ENCODE measurements at regions not wholly inside any gene's neighbourhood (a gene's known extent, or its start where the extent isn't known, plus 50 kb on each side); places are given as distances from the start of the nearest gene placed in this dataset.

- Histone ChIP-seq H3K9me3 (replicated peaks; ENCODE audit: control insufficient read depth, insufficient read depth, low read length) (peaks cover 6% of the 10 kb centered on the region), H3K27ac (ENCODE audit: insufficient read depth, low read depth, low read length) (no peak overlapping the region), H2AFZ (ENCODE audit: low read depth, low read length) (no peak overlapping the region), H3K9me1 (replicated peaks; ENCODE audit: control insufficient read depth, extremely low read depth, insufficient read depth, low read length) (no peaks in the 10 kb centered on the region), H4K20me1 (replicated peaks; ENCODE audit: control insufficient read depth, extremely low read depth, insufficient read depth, low read length) (no peaks in the 10 kb centered on the region), H3K9ac (replicated peaks; ENCODE audit: extremely low read depth, insufficient read depth, low read length) (no peak overlapping the region), H3K4me2 (ENCODE audit: insufficient read depth, low read length) (no peak overlapping the region), H3K79me2 (ENCODE audit: control insufficient read depth, insufficient read depth, low read length) (no peaks in the 10 kb centered on the region), H3K4me3 (replicated peaks in 1 of 3; ENCODE audit: insufficient read depth in 1 of 3, low read depth in 1 of 3, low read length in 3 of 3) (no peak overlapping the region), H3K27me3 (ENCODE audit: control insufficient read depth in 2 of 2, insufficient read depth in 2 of 2, low read length in 2 of 2) (no peaks in the 10 kb centered on the region), H3K4me1 (ENCODE audit: control insufficient read depth, extremely low read depth, insufficient read depth, low read length) (no peaks in the 10 kb centered on the region), H3K36me3 (ENCODE audit: control insufficient read depth in 2 of 2, extremely low read depth in 1 of 2, insufficient read depth in 2 of 2, low read length in 2 of 2) (no peaks in the 10 kb centered on the region)
- FAIRE-seq: no peak
- intact Hi-C loops (cut with micrococcal nuclease) (no loop called here), dilution Hi-C loops (cut with MboI; ENCODE audit: extremely low pct_ligation_motif_present, low sequenced_read_pairs) (no loop called here)
- BruUV-seq (replicated peaks): no TSS peak
- DNase-seq (ENCODE audit: low read depth, low spot score): no peak
- ChIA-PET CTCF (no interaction called here), POLR2A (no interaction called here)
- TF ChIP-seq, protein P1, sequence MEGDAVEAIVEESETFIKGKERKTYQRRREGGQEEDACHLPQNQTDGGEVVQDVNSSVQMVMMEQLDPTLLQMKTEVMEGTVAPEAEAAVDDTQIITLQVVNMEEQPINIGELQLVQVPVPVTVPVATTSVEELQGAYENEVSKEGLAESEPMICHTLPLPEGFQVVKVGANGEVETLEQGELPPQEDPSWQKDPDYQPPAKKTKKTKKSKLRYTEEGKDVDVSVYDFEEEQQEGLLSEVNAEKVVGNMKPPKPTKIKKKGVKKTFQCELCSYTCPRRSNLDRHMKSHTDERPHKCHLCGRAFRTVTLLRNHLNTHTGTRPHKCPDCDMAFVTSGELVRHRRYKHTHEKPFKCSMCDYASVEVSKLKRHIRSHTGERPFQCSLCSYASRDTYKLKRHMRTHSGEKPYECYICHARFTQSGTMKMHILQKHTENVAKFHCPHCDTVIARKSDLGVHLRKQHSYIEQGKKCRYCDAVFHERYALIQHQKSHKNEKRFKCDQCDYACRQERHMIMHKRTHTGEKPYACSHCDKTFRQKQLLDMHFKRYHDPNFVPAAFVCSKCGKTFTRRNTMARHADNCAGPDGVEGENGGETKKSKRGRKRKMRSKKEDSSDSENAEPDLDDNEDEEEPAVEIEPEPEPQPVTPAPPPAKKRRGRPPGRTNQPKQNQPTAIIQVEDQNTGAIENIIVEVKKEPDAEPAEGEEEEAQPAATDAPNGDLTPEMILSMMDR (IDR thresholded peaks at IDR 0.05; ENCODE audit: extremely low read depth in 1 of 2, insufficient read depth in 1 of 2, low read depth in 1 of 2, low read length in 2 of 2): no peak
Measured at GRCh38 chr14:97827746-97828145, 1030.6 kb downstream of the VRK1 start.

DNA sequence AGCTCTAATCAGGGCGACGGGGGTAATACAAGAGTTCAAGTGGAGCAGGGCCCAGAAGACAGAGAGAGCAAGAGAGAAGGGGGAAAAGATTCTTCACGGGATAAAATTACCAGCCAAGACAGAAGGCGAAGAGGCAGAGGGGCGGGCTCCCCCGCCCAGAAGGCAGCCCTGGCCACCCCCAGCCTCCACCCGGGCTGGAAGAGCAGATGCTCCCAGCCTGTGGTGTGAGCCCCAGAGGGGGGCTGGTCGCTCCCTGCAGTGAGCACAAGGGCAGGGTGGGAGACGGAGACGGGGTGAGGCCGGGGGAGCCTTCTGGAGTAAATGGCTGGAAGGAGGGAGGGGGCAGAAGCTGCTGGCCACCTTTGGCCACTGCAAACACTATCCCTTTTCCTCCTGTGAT is 1035.6 kb downstream of the VRK1 start:
- Histone ChIP-seq H3K4me1 (ENCODE audit: control insufficient read depth, extremely low read depth, insufficient read depth, low read length) (no peaks in the 10 kb centered on the region), H3K27ac (ENCODE audit: insufficient read depth, low read depth, low read length) (no peak overlapping the region), H3K27me3 (ENCODE audit: control insufficient read depth in 2 of 2, insufficient read depth in 2 of 2, low read length in 2 of 2) (no peaks in the 10 kb centered on the region), H3K36me3 (ENCODE audit: control insufficient read depth in 2 of 2, extremely low read depth in 1 of 2, insufficient read depth in 2 of 2, low read length in 2 of 2) (no peaks in the 10 kb centered on the region), H3K4me3 (replicated peaks in 1 of 3; ENCODE audit: insufficient read depth in 1 of 3, low read depth in 1 of 3, low read length in 3 of 3) (no peak overlapping the region), H3K79me2 (ENCODE audit: control insufficient read depth, insufficient read depth, low read length) (no peaks in the 10 kb centered on the region), H3K4me2 (ENCODE audit: insufficient read depth, low read length) (no peak overlapping the region), H3K9me1 (replicated peaks; ENCODE audit: control insufficient read depth, extremely low read depth, insufficient read depth, low read length) (no peaks in the 10 kb centered on the region), H4K20me1 (replicated peaks; ENCODE audit: control insufficient read depth, extremely low read depth, insufficient read depth, low read length) (no peaks in the 10 kb centered on the region), H3K9ac (replicated peaks; ENCODE audit: extremely low read depth, insufficient read depth, low read length) (no peak overlapping the region), H3K9me3 (replicated peaks; ENCODE audit: control insufficient read depth, insufficient read depth, low read length) (peaks cover 12% of the 10 kb centered on the region), H2AFZ (ENCODE audit: low read depth, low read length) (no peak overlapping the region)
- no peak for DNase-seq (ENCODE audit: low read depth, low spot score)
- POLR2A ChIA-PET: no interaction called here
- no peak for FAIRE-seq
- no TSS peak for BruUV-seq (replicated peaks)
- dilution Hi-C loops (cut with MboI; ENCODE audit: extremely low pct_ligation_motif_present, low sequenced_read_pairs): no loop called here
- intact Hi-C loops (cut with micrococcal nuclease): no loop called here
- TF ChIP-seq GATA2 (IDR thresholded peaks at IDR 0.05; ENCODE audit: insufficient read depth, insufficient read length, low read depth, low read length) (no peak), POLR2A (IDR thresholded peaks at IDR 0.05; ENCODE audit: low read depth, low read length) (no peak), MYC (IDR thresholded peaks at IDR 0.05; ENCODE audit: low read depth, low read length) (no peak), MAX (IDR thresholded peaks at IDR 0.05; ENCODE audit: insufficient read depth, insufficient read length) (no peak), EZH2 (IDR thresholded peaks at IDR 0.05; ENCODE audit: borderline replicate concordance, low read depth, low read length, severe bottlenecking) (no peak), POLR2AphosphoS5 (IDR thresholded peaks at IDR 0.05; ENCODE audit: insufficient read depth, low read depth, low read length) (no peak), JUN (IDR thresholded peaks at IDR 0.05; ENCODE audit: borderline replicate concordance, insufficient read depth, insufficient read length, low read depth) (no peak), FOS (IDR thresholded peaks at IDR 0.05; ENCODE audit: borderline replicate concordance, insufficient read depth, low read length) (no peak)
- TF ChIP-seq, protein P1 (IDR thresholded peaks at IDR 0.05; ENCODE audit: extremely low read depth in 1 of 2, insufficient read depth in 1 of 2, low read depth in 1 of 2, low read length in 2 of 2): no peak
- CTCF ChIA-PET: no interaction called here
